H1 (cell line): ENCODE measurements at regions not wholly inside any gene's neighbourhood (a gene's known extent, or its start where the extent isn't known, plus 50 kb on each side); places are given as distances from the start of the nearest gene placed in this dataset.
A peak's percentile ranks its signal among the peaks of the same experiment; 100 is the strongest.

ENCODE experiments used
- CTCF ChIA-PET: fragments of 300-600 bp; sonication (Branson Sonifier 250); formaldehyde crosslinking; loops from one replicate; lab custom pipeline; 2021; ENCODE audit not compliant: partially characterized antibody; lab: Charles Lee
- POLR2A ChIA-PET: fragments of 300-600 bp; sonication (Branson Sonifier 250); formaldehyde crosslinking; loops from one replicate; lab custom pipeline; 2021; ENCODE audit warnings: inconsistent platforms; ENCODE audit not compliant: partially characterized antibody; lab: Charles Lee
- DNase-seq, 2 experiments: peaks; one replicate each; pipeline versions ENCODE4 v3.0.0 to v3.0.0-alpha.2; 2010 to 2022; ENCODE audit warnings: low spot score in 2 of 2, low read depth in 1 of 2, mixed read lengths in 1 of 2
- FAIRE-seq: peaks from 2 replicates; lab custom pipeline; 2011; peaks lifted over from hg19 to GRCh38; lab: Jason Lieb, UNC
- H2AFZ ChIP-seq: 2 replicates; pipeline ENCODE4 v1.8.1; 2012; ENCODE audit warnings: low read length, inconsistent platforms
- H2AK5ac ChIP-seq: 2 replicates; pipeline ENCODE4 v1.6.1; 2013; ENCODE audit warnings: low read depth, low read length
- H2BK120ac ChIP-seq: replicated peaks from 2 replicates; pipeline ENCODE3; 2013; ENCODE audit warnings: low read depth, low read length, inconsistent platforms
- H2BK12ac ChIP-seq: 2 replicates; pipeline ENCODE4 v1.6.1; 2013; ENCODE audit warnings: low read depth, low read length
- H2BK15ac ChIP-seq: 2 replicates; pipeline ENCODE4 v1.6.1; 2013; ENCODE audit warnings: low read length
- H2BK20ac ChIP-seq: 2 replicates; pipeline ENCODE4 v1.6.1; 2013; ENCODE audit warnings: low read length
- H2BK5ac ChIP-seq: 2 replicates; pipeline ENCODE4 v1.6.1; 2013; ENCODE audit warnings: low read depth, low read length
- H3K14ac ChIP-seq: 2 replicates; pipeline ENCODE4 v1.6.1; 2013; ENCODE audit warnings: inconsistent platforms; ENCODE audit not compliant: insufficient read length
- H3K18ac ChIP-seq: 2 replicates; pipeline ENCODE4 v1.6.1; 2013; ENCODE audit warnings: low read length; ENCODE audit errors: extremely low read depth
- H3K23ac ChIP-seq: 2 replicates; pipeline ENCODE4 v1.6.1; 2013; ENCODE audit warnings: inconsistent platforms; ENCODE audit not compliant: insufficient read length
- H3K23me2 ChIP-seq: 2 replicates; pipeline ENCODE4 v1.6.1; 2013; ENCODE audit warnings: low read depth, low read length
- H3K27ac ChIP-seq: 2 replicates; pipeline ENCODE4 v1.6.1; 2011; ENCODE audit warnings: low read depth, low read length, inconsistent platforms
- H3K27me3 ChIP-seq, 4 experiments: replicated peaks in 1 of 4; 1 replicate in 1 of 4; 2 replicates in 3 of 4; pipeline versions ENCODE4 v1.6.1 to v1.8.1; 2011 to 2013; ENCODE audit warnings: low read length in 3 of 4, mild to moderate bottlenecking in 3 of 4, inconsistent platforms in 2 of 4, mixed read lengths in 2 of 4, moderate library complexity in 1 of 4; ENCODE audit not compliant: control insufficient read depth in 3 of 4, insufficient read depth in 3 of 4; ENCODE audit errors: extremely low read depth in 1 of 4
- H3K36me3 ChIP-seq, 4 experiments: 2 replicates each; pipeline versions ENCODE4 v1.6.1 to v1.8.1; 2011 to 2013; ENCODE audit warnings: mild to moderate bottlenecking in 4 of 4, low read length in 3 of 4, moderate library complexity in 2 of 4, control low read depth in 1 of 4, inconsistent platforms in 1 of 4; ENCODE audit not compliant: insufficient read depth in 4 of 4, control insufficient read depth in 2 of 4
- H3K4ac ChIP-seq: replicated peaks from 2 replicates; pipeline ENCODE3; 2013; ENCODE audit warnings: low read length, low read depth, mixed read lengths, inconsistent platforms; ENCODE audit not compliant: insufficient read length
- H3K4me1 ChIP-seq, 4 experiments: replicated peaks in 1 of 4; 1 replicate in 1 of 4; 2 replicates in 3 of 4; pipeline versions ENCODE4 v1.6.1 to v1.8.1; 2011 to 2013; ENCODE audit warnings: low read length in 3 of 4, inconsistent platforms in 2 of 4, mixed read lengths in 1 of 4; ENCODE audit not compliant: insufficient read depth in 4 of 4, control insufficient read depth in 3 of 4
- H3K4me2 ChIP-seq, 2 experiments: 2 replicates each; pipeline versions ENCODE4 v1.6.1 to v1.8.1; 2011 to 2013; ENCODE audit warnings: low read depth in 2 of 2, low read length in 2 of 2, control low read depth in 1 of 2, inconsistent platforms in 1 of 2, mild to moderate bottlenecking in 1 of 2; ENCODE audit not compliant: insufficient read depth in 1 of 2
- H3K4me3 ChIP-seq, 4 experiments: fragments of 200-600, 300-600 bp in 1 of 4; sonication (generic), shearing (Covaris generic), sonication (Bioruptor Twin) in 1 of 4; 2 replicates each; pipeline versions ENCODE4 v1.5.1 to v1.8.1; 2011 to 2016; ENCODE audit warnings: low read length in 4 of 4, low read depth in 3 of 4, control low read depth in 2 of 4, inconsistent platforms in 2 of 4, mild to moderate bottlenecking in 2 of 4, mixed read lengths in 1 of 4, moderate library complexity in 1 of 4; ENCODE audit not compliant: insufficient read depth in 2 of 4; ENCODE audit errors: extremely low read depth in 1 of 4
- H3K56ac ChIP-seq: replicated peaks from 2 replicates; pipeline ENCODE3; 2013; ENCODE audit warnings: low read depth, mild to moderate bottlenecking, mixed read lengths, low read length, inconsistent platforms; ENCODE audit not compliant: insufficient read length
- H3K79me1 ChIP-seq: 2 replicates; pipeline ENCODE4 v1.6.1; 2013; ENCODE audit warnings: low read depth, low read length, control low read depth
- H3K79me2 ChIP-seq, 2 experiments: 2 replicates each; pipeline versions ENCODE4 v1.6.1 to v1.8.1; 2012 to 2013; ENCODE audit warnings: low read length in 2 of 2, mild to moderate bottlenecking in 2 of 2, inconsistent platforms in 1 of 2; ENCODE audit not compliant: insufficient read depth in 2 of 2, control insufficient read depth in 1 of 2
- H3K9ac ChIP-seq, 4 experiments: replicated peaks in 1 of 4; 1 replicate in 1 of 4; 2 replicates in 3 of 4; pipeline versions ENCODE4 v1.6.1 to v1.8.1; 2011 to 2013; ENCODE audit warnings: low read depth in 3 of 4, low read length in 3 of 4, control low read depth in 2 of 4, mild to moderate bottlenecking in 2 of 4, moderate library complexity in 2 of 4, inconsistent platforms in 1 of 4; ENCODE audit errors: extremely low read depth in 1 of 4
- H3K9me3 ChIP-seq, 2 experiments: 2 replicates each; pipeline versions ENCODE4 v1.6.1 to v1.8.1; 2012 to 2013; ENCODE audit warnings: mild to moderate bottlenecking in 2 of 2, moderate library complexity in 2 of 2, control low read depth in 1 of 2, inconsistent platforms in 1 of 2, low read depth in 1 of 2, low read length in 1 of 2, mixed read lengths in 1 of 2; ENCODE audit not compliant: insufficient read depth in 2 of 2
- H4K20me1 ChIP-seq, 2 experiments: replicated peaks in 1 of 2; 2 replicates each; pipeline versions ENCODE3 to v1.8.1; 2011 to 2013; ENCODE audit warnings: inconsistent platforms in 2 of 2, low read length in 2 of 2, mild to moderate bottlenecking in 1 of 2; ENCODE audit not compliant: insufficient read depth in 2 of 2, control insufficient read depth in 1 of 2
- H4K5ac ChIP-seq: 2 replicates; pipeline ENCODE4 v1.6.1; 2013; ENCODE audit warnings: low read length, low read depth, mixed read lengths, inconsistent platforms; ENCODE audit not compliant: insufficient read length
- H4K8ac ChIP-seq: 2 replicates; pipeline ENCODE4 v1.8.0; 2013; ENCODE audit warnings: mild to moderate bottlenecking, moderate library complexity, low read length, inconsistent platforms; ENCODE audit not compliant: insufficient read depth; ENCODE audit errors: extremely low read depth
- H4K91ac ChIP-seq: replicated peaks from 2 replicates; pipeline ENCODE3; 2013; ENCODE audit warnings: low read length, mixed read lengths, inconsistent platforms; ENCODE audit not compliant: insufficient read length
- CBX5 ChIP-seq: fragments of 300-800, 300-1000 bp; sonication (generic); IDR thresholded peaks from 2 replicates; pipeline ENCODE4 v1.7.1; 2016; ENCODE audit warnings: antibody characterized with exemption, low read length, low read depth
- MAFK ChIP-seq: IDR thresholded peaks from 2 replicates; pipeline ENCODE4 v1.6.1; 2012; ENCODE audit warnings: low read depth, mild to moderate bottlenecking, improper control_type of control experiment, low read length
- RAD21 ChIP-seq, 2 experiments: IDR thresholded peaks in 1 of 2; conservative IDR thresholded peaks in 1 of 2; 2 replicates each; pipeline ENCODE4 v1.6.1; 2011; ENCODE audit warnings: low read depth in 2 of 2, low read length in 2 of 2, improper control_type of control experiment in 1 of 2, inconsistent platforms in 1 of 2, mild to moderate bottlenecking in 1 of 2, moderate library complexity in 1 of 2
- SIRT6 ChIP-seq: IDR thresholded peaks from one replicate; pipeline ENCODE4 v1.7.1; 2012; ENCODE audit warnings: low read length, inconsistent platforms
- TAF7 ChIP-seq: optimal IDR thresholded peaks from 2 replicates; pipeline ENCODE3; 2011; ENCODE audit warnings: low read depth, mild to moderate bottlenecking, inconsistent platforms, low read length, moderate library complexity, borderline replicate concordance
- YY1 ChIP-seq: IDR thresholded peaks from 2 replicates; pipeline ENCODE4 v1.6.1; 2011; ENCODE audit warnings: low read depth, mild to moderate bottlenecking, low read length
- TF ChIP-seq, protein P1 (sequence below), 3 experiments: IDR thresholded peaks; 1 replicate in 2 of 3; 2 replicates in 1 of 3; pipeline versions ENCODE4 v1.5.1 to v1.6.1; 2011; ENCODE audit warnings: low read length in 3 of 3, mild to moderate bottlenecking in 3 of 3, inconsistent platforms in 2 of 3, low read depth in 1 of 3, moderate library complexity in 1 of 3; ENCODE audit not compliant: insufficient read depth in 1 of 3; ENCODE audit errors: control extremely low read depth in 1 of 3

DNA sequence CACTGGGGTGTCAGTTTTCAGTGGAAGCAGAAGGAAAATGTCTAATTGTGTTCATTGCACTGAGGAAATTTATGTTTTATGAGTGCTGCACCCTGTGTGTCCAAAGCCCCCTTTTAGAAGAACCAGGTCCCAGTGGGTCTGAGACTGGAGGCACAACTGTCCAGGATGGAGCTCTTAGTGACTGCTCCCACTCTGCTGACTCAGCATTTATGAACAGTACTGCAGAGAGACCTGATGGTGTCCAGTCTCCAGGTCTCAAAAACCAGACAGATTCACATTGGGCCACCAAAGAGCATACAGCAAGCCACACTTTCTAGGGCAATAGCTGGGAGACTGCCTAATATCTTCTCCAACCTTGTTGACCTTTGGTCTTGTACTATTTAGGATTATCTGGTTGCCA, 321.9 kb downstream of the CBLN1 start:
- Histone ChIP-seq H3K9ac (no peak overlapping the region), H2BK5ac (no peak overlapping the region), H3K56ac (no peak overlapping the region), H3K23ac (no peak overlapping the region), H2AFZ (no peak overlapping the region), H4K91ac (no peak overlapping the region), H3K4ac (no peak overlapping the region), H2BK15ac (no peak overlapping the region), H4K8ac (no peak overlapping the region), H3K27ac (no peak overlapping the region), H3K36me3 (no peaks in the 10 kb centered on the region), H3K4me2 (no peak overlapping the region), H3K27me3 (no peaks in the 10 kb centered on the region), H2BK120ac (no peak overlapping the region), H3K4me1 (no peaks in the 10 kb centered on the region), H3K14ac (no peak overlapping the region), H4K20me1 (no peaks in the 10 kb centered on the region), H2BK12ac (no peak overlapping the region), H3K79me1 (no peaks in the 10 kb centered on the region), H3K4me3 (no peak overlapping the region), H4K5ac (no peak overlapping the region), H2BK20ac (no peak overlapping the region), H3K23me2 (no peaks in the 10 kb centered on the region), H3K9me3 (0 out of 4 replicates have a peak, but pooled peaks cover 0 to 6% of the 10 kb centered on the region in 2 experiments), H3K79me2 (no peaks in the 10 kb centered on the region), H3K18ac (no peak overlapping the region), H2AK5ac (no peak overlapping the region)
- POLR2A ChIA-PET: interaction anchor here (1.1 kb wide), 1 partner anchor 9 kb away, joined by 3 read pairs; no protein-coding TSS in a partner anchor
- CTCF ChIA-PET: interaction anchor here (1.3 kb wide), 1 partner anchor 128 kb away, joined by 3 read pairs; no protein-coding TSS in a partner anchor
- TF ChIP-seq, protein P1, sequence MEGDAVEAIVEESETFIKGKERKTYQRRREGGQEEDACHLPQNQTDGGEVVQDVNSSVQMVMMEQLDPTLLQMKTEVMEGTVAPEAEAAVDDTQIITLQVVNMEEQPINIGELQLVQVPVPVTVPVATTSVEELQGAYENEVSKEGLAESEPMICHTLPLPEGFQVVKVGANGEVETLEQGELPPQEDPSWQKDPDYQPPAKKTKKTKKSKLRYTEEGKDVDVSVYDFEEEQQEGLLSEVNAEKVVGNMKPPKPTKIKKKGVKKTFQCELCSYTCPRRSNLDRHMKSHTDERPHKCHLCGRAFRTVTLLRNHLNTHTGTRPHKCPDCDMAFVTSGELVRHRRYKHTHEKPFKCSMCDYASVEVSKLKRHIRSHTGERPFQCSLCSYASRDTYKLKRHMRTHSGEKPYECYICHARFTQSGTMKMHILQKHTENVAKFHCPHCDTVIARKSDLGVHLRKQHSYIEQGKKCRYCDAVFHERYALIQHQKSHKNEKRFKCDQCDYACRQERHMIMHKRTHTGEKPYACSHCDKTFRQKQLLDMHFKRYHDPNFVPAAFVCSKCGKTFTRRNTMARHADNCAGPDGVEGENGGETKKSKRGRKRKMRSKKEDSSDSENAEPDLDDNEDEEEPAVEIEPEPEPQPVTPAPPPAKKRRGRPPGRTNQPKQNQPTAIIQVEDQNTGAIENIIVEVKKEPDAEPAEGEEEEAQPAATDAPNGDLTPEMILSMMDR (IDR thresholded peaks at IDR 0.05; ENCODE audit: control extremely low read depth in 1 of 3, insufficient read depth in 1 of 3, low read depth in 1 of 3, low read length in 3 of 3): no peak
- no peak for TF ChIP-seq TAF7
- TF ChIP-seq SIRT6: no peak
- no peak for TF ChIP-seq RAD21 (IDR thresholded peaks at IDR 0.05 in 1 of 2, conservative IDR thresholded peaks at IDR 0.05 in 1 of 2; ENCODE audit: low read depth in 2 of 2, low read length in 2 of 2)
- TF ChIP-seq CBX5: no peak
- TF ChIP-seq MAFK: peak; percentile 98
- TF ChIP-seq YY1: no peak
- DNase-seq (no peak), FAIRE-seq (no peak)
